NT2/D1 (cell line): ENCODE measurements at regions not wholly inside any gene's neighbourhood (a gene's known extent, or its start where the extent isn't known, plus 50 kb on each side); places are given as distances from the start of the nearest gene placed in this dataset.

Experiments
- DNase-seq: peaks from one replicate; pipeline ENCODE4 v3.0.0-alpha.2; 2011; ENCODE audit warnings: low read depth, low spot score
- H3K27me3 ChIP-seq: 2 replicates; pipeline ENCODE4 v1.6.0; 2011; ENCODE audit warnings: mild to moderate bottlenecking; ENCODE audit not compliant: insufficient read length, insufficient read depth
- H3K36me3 ChIP-seq: 2 replicates; pipeline ENCODE4 v1.6.1; 2011; ENCODE audit warnings: mild to moderate bottlenecking, low read length, mixed read lengths; ENCODE audit not compliant: insufficient read depth, insufficient read length
- H3K4me1 ChIP-seq: 2 replicates; pipeline ENCODE4 v1.5.1; 2011; ENCODE audit not compliant: insufficient read depth, insufficient read length
- H3K4me3 ChIP-seq: 2 replicates; pipeline ENCODE4 v1.5.1; 2011; ENCODE audit warnings: low read depth; ENCODE audit not compliant: insufficient read length
- H3K9ac ChIP-seq: 2 replicates; pipeline ENCODE4 v1.6.0; 2011; ENCODE audit warnings: low read depth; ENCODE audit not compliant: insufficient read length
- H3K9me3 ChIP-seq: 2 replicates; pipeline ENCODE4 v1.5.1; 2011; ENCODE audit warnings: mild to moderate bottlenecking, low read length; ENCODE audit not compliant: insufficient read depth
- SUZ12 ChIP-seq: IDR thresholded peaks from 2 replicates; pipeline ENCODE4 v1.6.1; 2011; ENCODE audit not compliant: insufficient read length, insufficient read depth; ENCODE audit errors: extremely low read depth
- YY1 ChIP-seq: IDR thresholded peaks from 2 replicates; pipeline ENCODE4 v1.6.1; 2011; ENCODE audit not compliant: insufficient read length, insufficient read depth
- ZNF274 ChIP-seq: IDR thresholded peaks from 2 replicates; pipeline ENCODE4 v1.6.1; 2011; ENCODE audit warnings: mild to moderate bottlenecking, low read depth, low read length

DNA sequence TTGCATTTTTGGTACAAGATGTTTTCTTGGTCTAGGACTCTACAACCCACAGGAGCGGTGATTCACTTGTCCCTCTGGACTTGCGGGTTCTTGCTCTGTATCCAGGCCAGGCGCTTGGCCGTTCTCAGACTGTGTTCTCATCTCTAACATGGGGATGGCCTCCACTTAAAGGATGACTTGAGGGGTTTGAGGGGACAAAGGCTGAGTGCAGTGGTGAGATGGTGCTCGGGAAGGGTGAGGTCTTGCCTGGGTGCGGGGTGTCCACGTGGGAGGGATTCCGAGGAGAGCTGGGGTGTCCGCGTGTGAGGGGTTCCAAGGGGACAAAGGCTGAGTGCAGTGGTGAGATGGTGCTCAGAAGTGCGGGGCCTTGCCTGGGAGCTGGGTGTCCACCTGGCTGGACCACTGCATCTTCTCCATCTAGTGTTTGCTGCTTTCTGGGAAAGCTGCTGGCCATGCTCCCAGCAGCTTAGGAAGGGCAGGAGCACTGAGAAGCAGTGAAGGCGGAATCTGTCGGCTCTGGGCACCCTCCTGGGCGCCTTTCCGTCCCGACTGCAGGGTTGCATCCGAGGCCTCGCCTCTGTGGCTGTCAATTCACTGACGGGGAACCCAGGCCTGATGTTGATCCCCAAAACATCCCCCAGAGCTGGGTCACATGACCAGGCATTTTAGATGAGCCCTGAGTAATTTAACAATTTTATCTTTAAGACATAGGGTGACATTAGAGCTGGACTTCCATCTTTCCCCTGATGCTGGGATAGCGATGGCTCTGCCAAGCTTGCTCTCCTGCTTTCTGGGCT, 280.5 kb upstream of the IRX4 start:
- TF ChIP-seq YY1: no peak
- no peak for TF ChIP-seq SUZ12
- TF ChIP-seq ZNF274: no peak
- peaks cover 3% of the 10 kb centered on the region for H3K27me3 ChIP-seq
- H3K4me1 ChIP-seq: peaks cover 14% of the 10 kb centered on the region
- no peak overlapping the region for H3K4me3 ChIP-seq
- H3K9me3 ChIP-seq: no peaks in the 10 kb centered on the region
- no peaks in the 10 kb centered on the region for H3K36me3 ChIP-seq
- H3K9ac ChIP-seq: no peak overlapping the region
- DNase-seq: no peak

DNA sequence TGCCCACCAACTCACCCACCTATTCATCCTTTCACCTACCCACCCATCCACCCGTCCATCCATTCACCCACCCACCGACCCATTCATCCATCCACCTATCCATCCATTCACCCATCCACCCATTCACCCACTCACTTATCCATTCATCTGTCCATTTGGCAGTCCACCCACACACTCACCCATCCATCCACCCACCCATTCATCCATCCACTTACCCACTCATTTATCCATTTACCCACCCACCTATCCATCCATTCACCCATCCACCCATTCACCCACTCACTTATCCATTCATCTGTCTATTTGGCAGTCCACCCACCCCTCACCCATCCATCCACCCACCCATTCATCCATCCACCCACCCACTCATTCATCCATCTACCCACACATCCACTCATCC, 278.1 kb upstream of the IRX4 start:
- Histone ChIP-seq H3K4me1 (peaks cover 11% of the 10 kb centered on the region), H3K9ac (no peak overlapping the region), H3K4me3 (no peak overlapping the region), H3K9me3 (no peaks in the 10 kb centered on the region), H3K36me3 (no peaks in the 10 kb centered on the region), H3K27me3 (peaks cover 3% of the 10 kb centered on the region)
- TF ChIP-seq YY1 (no peak), SUZ12 (no peak), ZNF274 (no peak)
- no peak for DNase-seq

DNA sequence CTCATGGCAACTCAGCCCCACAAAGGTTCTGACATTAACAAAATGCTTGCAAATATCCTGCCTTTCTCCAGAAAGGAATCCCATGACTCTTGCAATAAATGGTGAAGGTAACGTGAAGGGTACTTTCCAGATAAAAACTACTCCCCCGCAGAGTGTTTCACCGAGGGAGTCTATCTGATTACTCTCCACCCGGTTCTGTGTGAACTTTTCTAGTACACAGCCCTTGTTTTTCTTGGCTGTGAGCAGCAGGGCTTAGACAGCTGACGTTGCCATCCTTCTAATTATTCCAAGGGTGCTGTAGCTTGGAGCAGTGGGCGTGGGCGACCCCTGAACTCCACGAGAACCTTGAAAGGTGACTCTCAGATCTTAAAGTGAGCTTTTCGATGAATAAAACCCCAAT, 276.0 kb upstream of the IRX4 start:
- H3K27me3 ChIP-seq: no peaks in the 10 kb centered on the region
- H3K9me3 ChIP-seq: no peaks in the 10 kb centered on the region
- H3K9ac ChIP-seq: no peak overlapping the region
- TF ChIP-seq ZNF274 (no peak), SUZ12 (no peak), YY1 (no peak)
- H3K4me3 ChIP-seq: no peak overlapping the region
- no peaks in the 10 kb centered on the region for H3K4me1 ChIP-seq
- no peaks in the 10 kb centered on the region for H3K36me3 ChIP-seq
- no peak for DNase-seq

DNA sequence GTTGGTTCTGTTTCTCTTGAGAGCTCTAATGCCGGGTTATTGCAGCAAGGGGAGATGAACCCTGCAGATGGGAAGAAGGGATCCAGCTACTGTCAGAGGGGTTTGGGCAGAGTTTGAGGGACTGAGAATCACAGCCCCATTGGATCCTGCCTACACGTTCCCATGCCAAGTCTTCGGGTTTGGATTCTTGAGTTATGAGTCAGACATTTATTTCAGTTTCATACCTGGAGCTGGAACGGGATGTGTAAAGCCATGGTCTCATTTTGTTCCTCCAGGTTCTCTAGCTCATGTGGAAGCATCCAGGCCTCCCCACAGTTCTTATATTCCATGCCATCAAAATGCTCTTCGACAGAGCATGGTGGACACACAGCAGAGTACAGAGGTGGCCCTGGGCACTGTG, 275.4 kb upstream of the IRX4 start:
- Histone ChIP-seq H3K36me3 (no peaks in the 10 kb centered on the region), H3K4me1 (no peaks in the 10 kb centered on the region), H3K27me3 (no peaks in the 10 kb centered on the region), H3K9ac (no peak overlapping the region), H3K9me3 (no peaks in the 10 kb centered on the region), H3K4me3 (no peak overlapping the region)
- TF ChIP-seq YY1: no peak
- no peak for TF ChIP-seq SUZ12
- TF ChIP-seq ZNF274: no peak
- no peak for DNase-seq

DNA sequence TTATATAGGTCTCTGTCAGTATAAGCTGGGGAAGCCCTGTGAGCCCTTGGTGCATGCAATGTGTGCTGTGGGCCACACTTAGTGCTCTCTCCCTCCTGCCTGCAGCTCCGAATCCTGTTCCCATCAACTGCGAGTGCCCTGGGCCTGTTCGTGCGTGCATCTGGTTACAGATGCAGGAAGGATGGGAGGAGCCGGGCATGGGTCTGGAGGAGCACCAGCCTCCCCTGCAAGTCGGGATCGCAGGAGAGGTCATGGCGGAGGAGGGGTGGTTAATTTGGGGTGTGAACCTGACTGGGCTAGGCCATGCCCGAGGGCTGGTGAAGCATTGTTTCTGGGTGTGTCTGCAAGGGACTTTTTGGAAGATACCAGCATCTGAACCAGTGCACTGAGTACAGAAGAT, 274.6 kb upstream of the IRX4 start:
- no peaks in the 10 kb centered on the region for H3K4me1 ChIP-seq
- no peaks in the 10 kb centered on the region for H3K36me3 ChIP-seq
- H3K9me3 ChIP-seq: no peaks in the 10 kb centered on the region
- H3K9ac ChIP-seq: no peak overlapping the region
- no peak for DNase-seq
- TF ChIP-seq SUZ12 (no peak), YY1 (no peak), ZNF274 (no peak)
- no peaks in the 10 kb centered on the region for H3K27me3 ChIP-seq
- H3K4me3 ChIP-seq: no peak overlapping the region

DNA sequence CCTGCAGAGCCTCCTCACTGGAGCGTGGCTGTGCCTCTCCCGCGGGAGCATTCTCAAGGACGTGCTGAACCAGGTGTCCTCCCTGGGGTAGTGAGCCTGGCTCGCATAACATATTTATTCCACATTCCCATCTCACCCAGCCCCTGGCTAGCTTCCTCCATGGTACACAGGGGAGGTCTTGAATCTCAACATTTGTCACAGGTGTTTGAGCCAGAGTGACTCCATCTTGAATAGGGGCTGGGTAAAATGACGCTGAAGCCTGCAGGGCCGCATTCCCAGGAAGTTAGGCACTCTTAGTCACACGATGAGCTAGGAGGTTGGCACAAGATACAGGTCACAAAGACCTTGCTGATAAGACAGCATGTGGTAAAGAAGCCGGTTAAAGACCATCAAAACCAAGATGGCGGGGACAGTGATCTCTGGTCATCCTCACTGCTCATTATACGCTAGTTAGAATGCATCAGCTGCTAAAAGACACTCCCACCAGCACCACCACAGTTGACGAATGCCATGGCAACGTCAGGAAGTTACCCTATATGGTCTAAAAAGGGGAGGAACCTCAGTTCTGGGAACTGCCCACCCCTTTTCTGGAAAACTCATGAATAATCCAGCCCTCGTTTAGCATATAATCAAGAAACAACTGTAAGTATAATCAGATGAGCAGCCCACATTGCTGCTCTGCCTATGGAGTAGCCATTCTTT, 273.8 kb upstream of the IRX4 start:
- no peaks in the 10 kb centered on the region for H3K9me3 ChIP-seq
- no peak overlapping the region for H3K4me3 ChIP-seq
- H3K27me3 ChIP-seq: no peaks in the 10 kb centered on the region
- TF ChIP-seq YY1: no peak
- no peak for TF ChIP-seq SUZ12
- no peak for TF ChIP-seq ZNF274
- H3K9ac ChIP-seq: no peak overlapping the region
- DNase-seq: no peak
- no peaks in the 10 kb centered on the region for H3K4me1 ChIP-seq
- H3K36me3 ChIP-seq: no peaks in the 10 kb centered on the region

DNA sequence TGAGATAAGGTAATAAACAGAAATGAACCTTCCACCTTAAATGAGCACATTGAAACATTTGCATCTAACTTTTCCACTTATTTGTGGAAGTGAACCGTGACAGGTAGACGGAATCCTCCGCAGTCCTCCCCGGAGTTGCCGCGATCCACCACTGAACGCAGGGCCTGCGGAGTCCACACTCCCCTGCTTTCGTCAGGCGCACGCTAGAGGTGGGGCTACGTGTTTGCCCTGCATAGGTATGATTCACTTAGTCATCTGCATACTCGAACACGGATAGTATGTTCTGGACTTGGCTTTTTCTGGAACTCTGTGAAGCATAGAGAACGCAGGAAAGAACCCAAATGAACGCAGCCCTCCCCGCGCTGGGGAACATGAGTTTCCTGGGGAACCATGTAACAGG, 272.8 kb upstream of the IRX4 start:
- TF ChIP-seq ZNF274: no peak
- no peak for TF ChIP-seq YY1
- TF ChIP-seq SUZ12: no peak
- Histone ChIP-seq H3K4me1 (no peaks in the 10 kb centered on the region), H3K27me3 (no peaks in the 10 kb centered on the region), H3K9me3 (no peaks in the 10 kb centered on the region), H3K9ac (no peak overlapping the region), H3K36me3 (no peaks in the 10 kb centered on the region), H3K4me3 (no peak overlapping the region)
- no peak for DNase-seq
